C4-2B (cell line): ENCODE measurements at regions not wholly inside any gene's neighbourhood (a gene's known extent, or its start where the extent isn't known, plus 50 kb on each side); places are given as distances from the start of the nearest gene placed in this dataset.
"Not testable (repeated sequence)": the region's sequence is repeated elsewhere in the genome, so short reads cannot be mapped to it uniquely, and the experiment has no call there.

Experiments used
- H3K27ac ChIP-seq: fragments of 450-650 bp; 2 replicates; pipeline ENCODE4 v1.5.1; 2017

- H3K27ac ChIP-seq: not testable (repeated sequence)
These were observed 138.4 kb downstream of the TNFRSF13B start for GRCh38 chr17:16833517-16833916.

- not testable (repeated sequence) for H3K27ac ChIP-seq
These were observed 139.1 kb downstream of the TNFRSF13B start for GRCh38 chr17:16832853-16833252.

GRCh38 chr17:16832206-16832605 lies 139.7 kb downstream of the TNFRSF13B start:
- not testable (repeated sequence) for H3K27ac ChIP-seq

- H3K27ac ChIP-seq: not testable (repeated sequence)
These were observed 140.7 kb downstream of the CCDC144A start for GRCh38 chr17:16830770-16831169.

- not testable (repeated sequence) for H3K27ac ChIP-seq
These were observed 140.2 kb downstream of the CCDC144A start for GRCh38 chr17:16830219-16830618.
